ENCODE measurements at regions not wholly inside any gene's neighbourhood (a gene's known extent, or its start where the extent isn't known, plus 50 kb on each side); places are given as distances from the start of the nearest gene placed in this dataset.
"Not testable (repeated sequence)": the region's sequence is repeated elsewhere in the genome, so short reads cannot be mapped to it uniquely, and the experiment has no call there.

DNA sequence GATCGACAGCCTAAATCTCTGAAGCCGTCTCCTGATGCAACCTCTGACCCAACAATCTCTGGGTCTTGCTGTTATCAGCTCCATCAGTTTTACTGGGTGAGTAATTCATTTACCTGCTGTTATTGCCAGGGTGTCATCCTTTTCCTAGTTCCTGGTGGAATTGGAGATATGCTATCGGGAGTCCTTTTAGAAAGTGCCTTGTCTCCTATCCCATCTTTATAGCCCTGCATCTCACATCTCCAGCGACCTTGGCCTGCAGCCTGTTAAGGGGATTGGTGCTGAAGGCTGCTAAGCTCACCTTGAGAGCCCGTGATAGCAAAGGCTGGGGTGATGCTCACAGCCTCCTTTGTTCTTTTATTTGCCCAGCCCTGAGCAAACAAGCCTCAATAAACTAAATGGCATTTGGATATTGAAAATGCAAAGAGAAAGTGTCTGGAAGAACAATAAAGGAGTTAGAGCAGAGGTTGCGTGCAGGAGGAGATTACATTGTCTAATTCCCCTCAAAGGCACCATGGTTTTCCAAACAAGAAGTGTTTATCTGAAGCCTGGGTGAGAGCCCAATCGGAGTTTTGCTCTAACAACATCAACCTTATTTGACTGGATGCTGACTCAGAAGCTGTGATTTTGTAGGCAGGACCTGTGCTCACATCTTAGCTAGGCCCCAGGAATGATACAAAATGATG, 101.8 kb downstream of the RPLP1 start:
- DNase-seq (ENCODE audit: low read depth): no peak

DNA sequence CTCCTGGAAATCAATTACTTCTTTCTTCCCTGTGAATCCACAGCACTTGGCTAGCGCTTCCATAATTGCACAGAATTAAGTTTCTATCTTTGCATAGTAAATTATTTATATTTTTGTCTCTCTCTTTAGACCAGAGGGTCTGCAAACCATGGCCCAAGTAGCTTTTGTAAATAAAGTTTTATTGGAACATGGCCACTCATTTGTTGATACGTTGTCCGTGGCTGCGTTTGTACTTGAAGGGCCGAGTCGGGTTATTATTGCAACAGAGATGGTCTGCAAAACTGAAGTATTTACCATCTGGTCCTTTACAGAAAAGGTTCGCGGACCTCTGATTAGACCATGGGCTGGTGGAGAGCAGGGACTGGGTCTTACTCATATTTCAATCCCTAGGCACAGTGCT, 102.5 kb downstream of the RPLP1 start:
- no peak for DNase-seq (ENCODE audit: low read depth)

- no peak for DNase-seq (ENCODE audit: low read depth)
Measured at GRCh38 chr15:69556344-69556743, 103.7 kb downstream of the RPLP1 start.

DNA sequence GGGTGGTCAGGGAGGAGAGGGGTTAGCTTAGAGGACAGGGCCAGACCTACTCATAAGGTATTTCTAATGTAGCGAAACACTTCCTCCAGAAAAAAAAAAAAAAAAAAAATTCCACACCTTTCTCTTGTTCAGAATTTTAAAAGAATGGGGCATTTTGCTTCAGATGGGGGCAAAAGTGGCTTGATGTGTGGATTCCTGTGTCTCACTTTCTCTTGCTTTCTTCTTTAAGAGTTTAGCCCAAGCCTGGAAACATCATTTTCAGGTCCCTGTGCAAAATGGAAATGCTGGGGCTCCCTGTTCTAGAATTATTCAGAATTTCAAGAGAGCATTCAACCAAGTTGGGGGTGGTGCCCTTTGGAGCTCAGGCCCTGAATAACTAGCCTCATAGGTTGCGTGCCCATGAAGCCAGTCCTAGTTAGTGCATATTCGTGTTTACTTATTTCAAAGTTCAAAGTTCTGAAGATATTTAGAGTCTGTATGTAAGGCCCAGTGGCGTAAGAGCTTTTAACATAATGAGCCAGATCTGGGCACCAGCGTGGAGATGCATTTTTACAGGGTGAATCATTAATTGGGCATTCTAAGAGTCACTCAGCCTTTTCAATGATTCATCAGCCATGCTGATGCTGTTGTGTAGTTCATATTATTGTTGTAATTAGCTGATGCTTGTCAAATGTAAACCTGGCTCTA, 104.5 kb downstream of the RPLP1 start:
- DNase-seq (ENCODE audit: low read depth): peak; percentile 97

DNA sequence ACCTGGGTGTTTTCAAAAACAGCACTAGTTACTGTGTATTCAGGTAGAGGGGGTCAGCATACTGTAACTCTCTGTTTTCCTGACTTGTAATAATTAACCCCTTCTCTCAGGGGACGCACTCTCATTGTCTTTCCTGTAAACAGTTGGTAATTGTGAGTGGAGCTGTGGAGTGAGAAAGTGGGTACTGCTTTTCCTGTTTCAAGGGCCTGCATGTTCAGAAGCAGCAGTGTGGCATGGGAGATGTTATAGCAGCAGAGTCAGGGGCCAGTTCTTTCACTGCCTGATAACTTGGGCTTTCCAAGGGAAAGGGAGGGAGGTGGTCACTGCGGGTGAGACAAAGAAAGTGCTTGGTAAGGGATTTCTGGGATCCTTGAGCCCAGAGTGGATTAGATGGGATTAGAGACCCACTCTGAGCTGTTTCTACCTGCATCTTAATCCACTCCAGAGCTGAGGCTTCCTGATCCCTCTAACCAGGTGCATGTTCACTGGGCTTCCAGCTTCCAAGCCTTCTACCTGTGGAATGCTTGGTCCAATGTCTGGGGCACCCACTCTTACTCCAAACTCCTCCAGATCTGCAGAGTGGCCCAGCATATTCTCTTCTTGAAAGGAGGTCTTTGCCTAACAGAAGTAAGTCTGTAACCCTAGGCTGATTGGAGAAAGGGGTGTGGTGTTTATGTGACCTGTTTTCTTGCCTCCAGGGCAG, 105.2 kb downstream of the RPLP1 start:
- no peak for DNase-seq (ENCODE audit: low read depth)

DNA sequence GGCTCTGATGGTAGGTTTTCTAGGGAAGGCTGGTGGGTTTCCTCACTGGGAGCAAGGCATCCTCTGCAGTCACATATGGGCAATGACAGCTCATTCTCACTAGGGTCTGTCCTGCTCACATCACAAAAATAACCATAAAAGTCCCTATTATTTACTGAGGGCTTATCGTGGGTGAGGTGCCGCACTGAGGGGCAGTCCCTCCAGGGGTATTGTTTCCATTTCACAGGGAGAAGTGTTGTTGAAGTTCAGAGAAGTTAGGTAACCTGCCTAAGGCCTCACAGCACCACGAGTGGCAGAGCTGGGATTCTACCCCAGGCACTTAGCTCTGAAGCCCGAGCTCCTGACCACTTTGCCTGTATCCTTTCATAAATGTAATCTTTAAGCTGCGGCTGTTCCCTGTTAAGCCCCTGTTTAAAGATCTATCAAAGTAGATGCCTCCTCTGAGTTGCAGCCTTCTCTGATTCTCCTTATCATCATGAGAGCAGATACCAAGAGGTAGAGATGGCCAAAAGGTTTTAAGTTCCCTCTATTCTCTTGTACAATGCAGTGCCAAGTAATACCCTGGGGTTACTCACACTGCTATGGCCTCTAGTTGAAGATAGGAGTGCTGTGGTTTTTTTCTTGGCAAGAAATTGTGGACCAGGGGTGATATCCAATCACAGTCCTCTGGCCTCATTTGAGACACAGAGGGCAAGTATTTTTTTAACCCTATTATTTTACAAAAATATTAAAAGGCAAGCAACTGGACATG, 107.0 kb downstream of the RPLP1 start:
- DNase-seq (ENCODE audit: low read depth): no peak

GRCh38 chr15:69561071-69561784, 108.6 kb downstream of the RPLP1 start:
- no peak for DNase-seq (ENCODE audit: low read depth)

DNA sequence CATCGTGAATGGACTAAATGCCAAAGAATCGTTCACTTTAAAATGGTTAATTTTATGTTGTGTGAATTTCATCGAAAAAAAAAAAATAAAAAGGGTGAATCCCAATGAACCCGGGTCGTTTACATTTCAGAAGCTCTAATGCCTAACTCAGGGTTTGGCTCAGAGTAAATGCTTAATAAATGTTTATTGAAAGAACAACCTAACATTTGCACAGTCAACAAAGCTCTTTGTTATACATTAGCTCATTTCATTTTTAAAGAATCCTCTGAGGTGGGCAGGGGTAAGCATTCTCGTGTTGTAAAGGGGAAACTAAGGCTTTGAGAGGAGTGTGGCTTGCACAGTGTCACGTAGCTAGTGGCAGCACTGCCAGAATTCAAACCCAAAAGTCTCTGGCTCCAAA, 109.5 kb downstream of the RPLP1 start:
- no peak for DNase-seq (ENCODE audit: low read depth)

- no peak for DNase-seq (ENCODE audit: low read depth)
Measured at GRCh38 chr15:69562564-69562963, 109.9 kb downstream of the RPLP1 start.

DNA sequence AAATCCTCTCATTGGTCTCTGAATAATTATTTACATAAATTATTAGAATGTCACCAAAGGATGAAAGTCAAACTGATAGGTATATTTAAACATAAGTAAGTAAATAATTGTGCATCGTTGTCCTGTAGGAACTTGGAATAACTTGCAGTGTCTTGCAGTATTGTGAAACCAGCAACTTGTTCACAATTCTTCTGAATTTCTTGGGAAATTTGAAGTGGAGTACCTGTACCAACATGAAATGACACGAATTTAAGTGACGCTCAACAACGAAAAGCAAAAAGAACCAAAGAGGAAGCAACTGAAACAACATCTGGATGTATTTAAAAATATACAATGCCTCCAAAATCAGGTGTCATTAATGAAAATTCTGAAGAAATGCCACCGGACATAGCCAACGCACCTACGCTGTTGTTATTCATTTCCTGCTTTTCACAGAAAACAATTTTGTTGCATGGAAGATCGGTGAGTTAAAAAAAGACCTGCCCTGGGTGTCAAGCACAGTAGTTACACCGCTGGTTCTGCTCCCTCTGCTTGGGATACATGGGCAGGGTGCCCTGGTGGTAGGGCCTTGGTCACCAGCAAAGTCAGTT, 112.5 kb downstream of the RPLP1 start:
- no peak for DNase-seq (ENCODE audit: low read depth)

GRCh38 chr15:69567238-69567760, 114.7 kb downstream of the RPLP1 start:
- DNase-seq (ENCODE audit: low read depth): not testable (repeated sequence)

GRCh38 chr15:69568173-69569009, 115.8 kb downstream of the RPLP1 start:
- DNase-seq (ENCODE audit: low read depth): peak; percentile 63

DNA sequence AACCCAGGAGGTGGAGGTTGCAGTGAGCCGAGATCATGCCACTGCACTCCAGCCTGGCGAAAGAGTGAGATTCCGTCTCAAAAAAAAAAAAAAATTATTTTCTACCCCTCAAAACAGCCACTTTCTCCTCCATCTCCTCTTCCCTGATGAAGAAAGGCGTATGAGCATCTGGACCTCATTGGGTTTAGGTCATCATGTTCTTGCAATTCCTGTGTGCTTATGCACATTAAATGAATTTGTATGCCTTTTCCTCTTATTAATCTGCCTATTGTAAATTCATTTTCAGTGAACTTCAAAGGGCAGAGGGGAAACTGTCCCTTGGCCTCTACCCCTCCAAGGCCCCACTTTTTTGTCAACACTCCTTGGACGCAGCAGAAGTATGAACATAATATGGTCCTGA, 117.8 kb downstream of the RPLP1 start:
- DNase-seq (ENCODE audit: low read depth): no peak

- DNase-seq (ENCODE audit: low read depth): no peak
Measured at GRCh38 chr15:69570997-69571396, 118.4 kb downstream of the RPLP1 start.

- DNase-seq (ENCODE audit: low read depth): not testable (repeated sequence)
Measured at GRCh38 chr15:69573278-69573677, 120.7 kb downstream of the RPLP1 start.

GRCh38 chr15:69573815-69574475, 121.3 kb downstream of the RPLP1 start:
- no peak for DNase-seq (ENCODE audit: low read depth)

DNA sequence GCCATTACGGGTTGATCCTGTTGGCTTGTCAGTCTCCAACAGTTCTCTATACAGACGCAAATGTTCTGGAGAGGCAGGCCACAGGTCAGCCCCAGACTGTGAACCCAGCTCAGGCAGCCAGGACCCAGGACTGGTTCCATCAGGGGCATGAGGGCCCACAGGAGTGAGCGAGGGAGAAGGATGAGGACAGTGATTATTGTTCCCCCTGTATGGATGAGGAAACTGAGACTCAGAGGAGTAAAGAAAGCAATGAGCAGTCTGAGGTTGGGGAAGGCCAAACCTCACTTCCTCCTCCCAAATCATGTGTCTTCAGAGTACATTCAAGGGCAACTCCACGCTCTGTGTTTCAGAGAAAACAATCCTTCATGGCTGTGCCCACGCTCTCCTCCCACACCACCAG, 121.9 kb downstream of the RPLP1 start:
- DNase-seq (ENCODE audit: low read depth): no peak

GRCh38 chr15:69575387-69575786, 122.8 kb downstream of the RPLP1 start:
- no peak for DNase-seq (ENCODE audit: low read depth)

DNA sequence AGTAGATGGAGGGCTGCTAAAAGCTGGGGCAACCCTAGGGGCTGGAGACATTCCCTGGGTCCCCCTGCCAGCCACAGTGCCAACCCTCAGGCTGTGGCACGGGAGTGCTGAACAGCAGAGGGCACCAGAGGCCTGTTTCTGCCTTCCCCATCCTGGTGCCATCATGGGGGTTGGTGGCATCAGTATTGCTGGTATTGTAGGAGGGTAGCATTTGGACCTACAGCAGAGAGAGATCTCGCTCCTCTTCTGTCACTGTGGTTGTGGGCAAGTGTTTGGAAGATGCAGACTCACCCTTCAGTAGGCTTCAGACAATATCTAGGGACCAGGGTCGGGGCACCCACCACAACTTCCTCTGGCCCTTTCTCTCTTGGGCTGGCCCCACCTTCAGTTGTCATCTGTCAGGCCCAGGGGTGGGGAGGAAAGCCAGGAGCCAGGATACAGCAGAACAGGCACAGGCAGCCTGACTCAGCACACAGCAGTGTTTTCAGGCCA, 123.5 kb downstream of the RPLP1 start:
- DNase-seq (ENCODE audit: low read depth): peak; percentile 20

GRCh38 chr15:69576948-69577351, 124.3 kb downstream of the RPLP1 start:
- no peak for DNase-seq (ENCODE audit: low read depth)

Measured in HS-27A (cell line).